ENCODE measurements at regions not wholly inside any gene's neighbourhood (a gene's known extent, or its start where the extent isn't known, plus 50 kb on each side); places are given as distances from the start of the nearest gene placed in this dataset.
"Not testable (repeated sequence)": the region's sequence is repeated elsewhere in the genome, so short reads cannot be mapped to it uniquely, and the experiment has no call there.

DNA sequence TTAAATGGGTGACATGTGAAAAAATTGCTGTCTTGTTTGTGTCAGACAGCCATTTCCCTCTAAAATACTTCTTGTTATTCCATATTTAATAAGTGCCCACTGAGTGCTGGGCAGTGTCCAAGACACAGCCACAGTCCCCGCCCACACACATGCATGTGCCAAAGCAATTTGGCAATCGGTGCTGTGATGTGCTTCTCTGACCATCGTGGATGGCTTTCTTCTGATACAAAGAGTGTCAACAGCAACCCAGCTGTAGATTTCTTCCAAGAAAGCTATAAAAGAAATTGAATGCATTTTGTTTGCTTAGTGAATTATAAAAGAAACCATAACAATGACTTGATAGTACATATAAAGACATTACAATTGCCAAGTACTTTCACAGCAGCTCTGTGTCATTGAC lies 140.5 kb upstream of the ATXN1 start:
- no peak for DNase-seq

DNA sequence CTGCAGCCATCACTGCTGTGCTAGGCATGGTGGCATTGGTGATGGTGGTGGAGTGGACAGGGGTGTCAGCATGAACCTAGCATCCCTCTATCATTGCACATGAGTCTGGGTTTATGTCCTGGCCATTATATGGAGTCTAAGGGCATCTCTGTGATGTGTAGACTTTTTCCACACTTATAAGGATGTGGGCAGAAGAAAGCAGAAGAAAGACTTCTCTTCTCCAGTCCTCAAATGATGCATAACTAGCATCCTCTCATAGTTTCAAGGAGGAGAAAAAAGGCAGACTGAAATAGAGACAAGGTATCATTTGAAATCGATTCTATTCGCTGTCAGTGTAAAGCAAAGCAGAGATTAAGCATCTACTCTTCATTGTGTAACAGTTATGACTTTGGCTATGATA lies 140.0 kb upstream of the ATXN1 start:
- no peak for DNase-seq

- no peak for DNase-seq
Measured at GRCh38 chr6:16898640-16899396, 137.6 kb upstream of the ATXN1 start.

- DNase-seq: no peak
Measured at GRCh38 chr6:16897669-16898068, 136.4 kb upstream of the ATXN1 start.

- DNase-seq: no peak
Measured at GRCh38 chr6:16894301-16894700, 133.0 kb upstream of the ATXN1 start.

- DNase-seq: not testable (repeated sequence)
Measured at GRCh38 chr6:16891110-16891509, 129.8 kb upstream of the ATXN1 start.

DNA sequence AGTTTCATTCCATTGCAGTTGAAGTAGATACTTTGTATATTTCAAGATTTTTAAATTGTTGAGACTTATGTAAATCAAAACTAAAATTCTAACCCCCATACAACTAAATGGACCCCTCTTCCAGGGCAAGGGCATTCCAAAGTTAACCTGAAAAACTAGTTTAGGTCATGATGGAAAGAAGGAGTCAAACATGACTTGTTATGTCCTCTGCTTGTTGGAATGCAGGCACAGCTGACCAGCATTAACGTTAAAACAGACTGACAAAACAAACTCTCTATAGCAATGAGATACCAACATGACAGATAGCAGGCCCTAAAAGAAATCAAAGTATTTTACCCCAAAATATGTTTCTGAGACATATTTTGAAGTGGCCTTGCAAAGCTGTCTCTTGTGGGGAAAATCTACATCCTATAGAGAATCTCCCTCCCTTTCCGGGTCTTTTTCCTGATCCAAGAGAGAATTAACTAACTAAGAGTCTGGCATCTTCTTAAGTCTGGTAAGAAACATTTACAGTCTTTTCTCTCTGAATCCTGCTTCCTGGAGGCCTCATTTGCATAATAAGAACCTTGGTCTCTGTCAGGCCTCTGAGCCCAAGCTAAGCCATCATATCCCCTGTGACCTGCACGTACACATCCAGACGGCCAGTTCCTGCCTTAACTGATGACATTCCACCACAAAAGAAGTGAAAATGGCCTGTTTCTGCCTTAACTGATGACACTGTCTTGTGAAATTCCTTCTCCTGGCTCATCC lies 124.3 kb upstream of the ATXN1 start:
- no peak for DNase-seq

GRCh38 chr6:16884526-16884925 lies 123.3 kb upstream of the ATXN1 start:
- DNase-seq: no peak

- no peak for DNase-seq
Measured at GRCh38 chr6:16883414-16883813, 122.2 kb upstream of the ATXN1 start.

DNA sequence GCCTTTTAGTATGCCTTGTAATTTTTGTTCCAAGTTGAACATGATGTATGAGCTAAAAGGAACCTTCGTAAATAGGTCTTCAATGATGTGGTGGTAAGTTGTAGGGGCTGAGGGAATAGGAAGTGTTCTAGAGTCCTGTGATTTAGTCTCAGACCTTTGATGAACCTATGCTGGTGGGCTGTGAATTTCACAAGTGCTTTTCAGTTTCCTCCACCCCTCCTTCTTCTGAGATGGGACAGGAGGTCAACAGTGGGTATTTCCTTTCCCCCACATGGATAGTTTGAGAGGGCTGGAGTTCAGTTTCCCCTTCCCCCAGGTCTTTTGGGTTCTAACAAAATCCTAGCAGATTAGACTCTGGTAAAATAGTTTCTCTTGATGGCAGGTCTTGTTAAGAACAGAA lies 121.0 kb upstream of the ATXN1 start:
- no peak for DNase-seq

DNA sequence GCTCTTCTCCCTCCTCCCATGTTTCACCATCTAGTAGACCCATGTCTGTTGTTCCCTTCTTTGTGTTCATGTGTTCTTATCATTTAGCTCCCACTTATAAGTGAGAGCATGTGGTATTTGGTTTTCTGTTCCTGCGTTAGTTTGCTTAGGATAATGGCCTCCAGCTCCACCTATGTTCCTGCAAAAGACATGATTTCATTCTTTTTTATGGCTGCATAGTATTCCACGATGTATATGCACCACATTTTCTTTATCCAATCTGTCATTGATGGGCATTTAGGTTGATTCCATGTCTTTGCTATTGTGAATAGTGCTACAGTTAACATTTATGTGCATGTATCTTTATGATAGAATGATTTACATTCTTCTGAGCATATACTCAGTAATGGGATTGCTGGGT lies 115.6 kb upstream of the ATXN1 start:
- not testable (repeated sequence) for DNase-seq

GRCh38 chr6:16876201-16876600 lies 114.9 kb upstream of the ATXN1 start:
- no peak for DNase-seq

GRCh38 chr6:16873698-16874097 lies 112.4 kb upstream of the ATXN1 start:
- no peak for DNase-seq

- DNase-seq: no peak
Measured at GRCh38 chr6:16872543-16873235, 111.4 kb upstream of the ATXN1 start.

GRCh38 chr6:16871047-16871446 lies 109.8 kb upstream of the ATXN1 start:
- no peak for DNase-seq

DNA sequence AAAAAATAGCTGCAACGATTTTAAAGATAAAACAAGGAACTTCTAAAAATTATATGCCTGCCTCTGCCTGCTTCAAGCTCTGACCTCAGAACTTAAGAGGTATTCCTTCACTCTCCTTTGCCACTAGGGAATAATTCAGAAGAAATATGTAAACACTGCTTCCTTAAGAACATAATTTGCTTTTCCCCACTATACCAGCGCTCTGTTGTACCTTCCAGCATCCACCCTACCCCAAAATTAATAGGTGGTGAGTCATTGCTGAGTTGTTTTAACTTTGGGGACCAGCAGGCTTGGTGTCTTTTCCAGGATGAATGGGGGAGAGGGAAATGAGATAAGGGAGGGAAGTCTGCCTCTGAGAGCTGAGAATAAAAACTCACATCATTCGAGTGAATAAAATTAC lies 107.7 kb upstream of the ATXN1 start:
- no peak for DNase-seq

- DNase-seq: no peak
Measured at GRCh38 chr6:16857969-16858592, 96.8 kb upstream of the ATXN1 start.

DNA sequence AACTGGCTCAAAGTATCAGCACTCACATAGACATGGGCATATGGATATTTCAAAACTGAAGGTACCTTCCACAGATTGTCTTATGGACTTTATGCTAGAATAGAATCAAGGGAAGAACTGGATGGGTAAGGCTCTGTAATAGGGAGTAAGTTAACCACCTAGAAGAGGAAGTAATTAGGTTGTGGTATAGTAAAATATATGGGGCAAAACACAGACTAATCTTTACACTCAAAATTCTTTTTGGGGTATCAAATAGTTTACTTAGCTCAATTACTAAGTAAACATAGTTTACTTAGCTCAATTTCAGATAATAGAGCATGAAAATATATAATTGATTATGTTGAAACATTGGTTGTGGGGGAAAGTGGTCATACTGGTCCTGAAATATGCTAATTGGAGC lies 94.2 kb upstream of the ATXN1 start:
- DNase-seq: no peak

DNA sequence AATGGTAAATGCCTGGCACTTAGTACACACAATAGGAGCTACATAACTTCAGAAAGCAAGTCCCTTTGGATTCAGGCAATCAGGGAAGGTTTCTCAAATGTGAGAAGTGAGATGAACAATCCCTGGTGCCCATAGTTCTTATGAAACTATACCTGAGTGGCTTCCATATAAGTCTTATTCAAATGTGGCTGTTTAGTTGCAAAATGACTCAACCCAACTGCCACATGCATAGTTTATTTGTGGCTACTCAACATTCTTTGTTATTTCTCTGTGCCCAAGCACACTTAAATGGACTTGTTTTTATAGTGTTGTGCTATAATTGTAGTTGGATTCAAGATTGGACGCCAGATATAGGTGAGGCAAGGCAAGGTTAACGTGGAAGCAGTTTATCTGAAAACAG lies 93.7 kb upstream of the ATXN1 start:
- no peak for DNase-seq

GRCh38 chr6:16852671-16853070 lies 91.4 kb upstream of the ATXN1 start:
- DNase-seq: no peak

GRCh38 chr6:16851758-16852157 lies 90.5 kb upstream of the ATXN1 start:
- DNase-seq: no peak

DNA sequence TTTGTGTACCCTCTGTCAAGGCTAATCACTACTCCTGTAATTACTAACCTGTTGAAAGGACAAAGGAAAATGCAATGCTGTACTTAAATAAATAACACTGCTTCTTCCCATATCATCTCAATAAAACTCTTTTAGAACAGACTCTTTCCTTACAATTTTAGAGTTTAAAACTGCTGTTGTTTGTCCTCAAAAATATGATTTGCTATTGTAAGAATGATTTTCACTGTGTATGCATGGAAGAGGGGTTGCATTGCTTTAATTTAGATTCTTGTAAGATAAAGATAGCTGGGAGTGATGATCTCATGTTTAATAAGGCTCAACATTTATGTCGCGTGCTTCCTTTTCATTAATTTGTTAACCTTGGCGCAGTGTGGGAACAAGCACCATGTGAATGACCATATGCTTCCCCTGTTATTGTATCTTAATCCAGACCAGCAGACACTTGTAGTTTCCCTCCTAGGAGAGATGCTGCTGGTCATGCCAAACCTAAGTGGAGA lies 89.8 kb upstream of the ATXN1 start:
- DNase-seq: no peak

GRCh38 chr6:16850681-16851026 lies 89.4 kb upstream of the ATXN1 start:
- DNase-seq: no peak
